ENCODE measurements at regions not wholly inside any gene's neighbourhood (a gene's known extent, or its start where the extent isn't known, plus 50 kb on each side); places are given as distances from the start of the nearest gene placed in this dataset.

- TF ChIP-seq CTCF (IDR thresholded peaks at IDR 0.05; ENCODE audit: low read depth, low read length) = no peak
- DNase-seq (ENCODE audit: low read depth in 2 of 2) = no peak
- H3K4me3 ChIP-seq (replicated peaks in 1 of 2; ENCODE audit: low read depth in 2 of 2, low read length in 2 of 2) = no peak overlapping the region
These were observed 445.9 kb downstream of the CHSY3 start for GRCh38 chr5:130350131-130350530.

DNA sequence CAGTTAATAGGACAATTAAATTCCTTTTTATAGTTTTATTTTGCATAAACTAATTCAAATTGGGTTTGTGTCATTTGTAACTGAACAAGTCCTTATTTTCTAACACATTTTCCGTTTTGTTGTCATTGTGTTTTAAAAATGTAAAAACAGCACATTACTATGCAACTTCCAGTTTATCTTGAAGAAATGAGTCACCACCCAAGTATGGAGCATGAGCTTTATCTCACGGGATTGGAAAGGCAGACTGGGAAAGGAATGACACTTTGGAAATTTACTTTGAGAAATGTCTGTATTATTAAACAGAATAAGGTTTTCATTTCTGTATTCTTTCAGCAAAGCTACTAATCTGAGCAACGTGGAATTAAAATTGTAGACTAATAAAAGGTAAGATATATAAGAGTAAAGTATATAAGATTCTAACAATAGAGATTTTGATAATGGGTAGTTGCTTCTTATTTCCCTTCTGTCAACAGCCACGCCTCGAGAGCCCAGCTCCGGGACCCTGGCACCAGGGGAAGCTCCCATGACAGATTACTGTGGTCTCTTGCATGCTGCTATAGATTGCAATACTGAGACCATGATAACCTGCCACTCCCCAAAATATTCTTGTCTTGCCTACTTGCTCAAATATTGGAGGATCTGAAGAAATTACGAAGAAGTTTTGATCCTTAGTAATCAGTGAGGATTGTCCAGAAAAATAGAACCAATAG is 433.1 kb downstream of the CHSY3 start:
- no peak overlapping the region for H3K4me3 ChIP-seq (replicated peaks in 1 of 2; ENCODE audit: low read depth in 2 of 2, low read length in 2 of 2)
- TF ChIP-seq CTCF (IDR thresholded peaks at IDR 0.05; ENCODE audit: low read depth, low read length) = no peak
- peak; percentile 78 to 84 for DNase-seq (ENCODE audit: low read depth in 2 of 2)

DNA sequence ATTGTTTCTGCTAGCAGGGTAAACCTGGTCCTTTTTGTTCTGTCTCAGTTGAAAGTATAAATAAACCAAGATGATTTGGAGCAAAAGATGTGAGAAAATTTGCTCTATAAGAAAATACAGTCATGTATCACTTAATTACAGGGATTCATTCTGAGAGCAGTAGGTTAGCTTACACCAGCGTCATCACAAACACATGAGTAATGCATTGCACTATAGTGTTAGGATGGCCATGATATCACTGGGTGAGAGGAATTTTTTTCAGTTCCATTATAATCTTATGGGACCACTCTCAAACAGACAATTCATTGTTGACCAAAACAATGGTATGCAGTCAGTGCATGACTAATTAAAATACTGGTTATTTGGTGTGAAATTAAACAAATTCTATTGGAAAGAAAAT is 430.9 kb downstream of the CHSY3 start:
- DNase-seq (ENCODE audit: low read depth in 2 of 2) = peak; percentile 40 to 55
- TF ChIP-seq CTCF (IDR thresholded peaks at IDR 0.05; ENCODE audit: low read depth, low read length) = no peak
- no peak overlapping the region for H3K4me3 ChIP-seq (replicated peaks in 1 of 2; ENCODE audit: low read depth in 2 of 2, low read length in 2 of 2)

- no peak for TF ChIP-seq CTCF (IDR thresholded peaks at IDR 0.05; ENCODE audit: low read depth, low read length)
- H3K4me3 ChIP-seq (replicated peaks in 1 of 2; ENCODE audit: low read depth in 2 of 2, low read length in 2 of 2) = no peak overlapping the region
- DNase-seq (ENCODE audit: low read depth in 2 of 2) = peak; percentile 70 to 85
These were observed 428.8 kb downstream of the CHSY3 start for GRCh38 chr5:130333089-130333488.

GRCh38 chr5:130331332-130331731 is 427.1 kb downstream of the CHSY3 start:
- DNase-seq (ENCODE audit: low read depth in 2 of 2) = no peak
- no peak for TF ChIP-seq CTCF (IDR thresholded peaks at IDR 0.05; ENCODE audit: low read depth, low read length)

DNA sequence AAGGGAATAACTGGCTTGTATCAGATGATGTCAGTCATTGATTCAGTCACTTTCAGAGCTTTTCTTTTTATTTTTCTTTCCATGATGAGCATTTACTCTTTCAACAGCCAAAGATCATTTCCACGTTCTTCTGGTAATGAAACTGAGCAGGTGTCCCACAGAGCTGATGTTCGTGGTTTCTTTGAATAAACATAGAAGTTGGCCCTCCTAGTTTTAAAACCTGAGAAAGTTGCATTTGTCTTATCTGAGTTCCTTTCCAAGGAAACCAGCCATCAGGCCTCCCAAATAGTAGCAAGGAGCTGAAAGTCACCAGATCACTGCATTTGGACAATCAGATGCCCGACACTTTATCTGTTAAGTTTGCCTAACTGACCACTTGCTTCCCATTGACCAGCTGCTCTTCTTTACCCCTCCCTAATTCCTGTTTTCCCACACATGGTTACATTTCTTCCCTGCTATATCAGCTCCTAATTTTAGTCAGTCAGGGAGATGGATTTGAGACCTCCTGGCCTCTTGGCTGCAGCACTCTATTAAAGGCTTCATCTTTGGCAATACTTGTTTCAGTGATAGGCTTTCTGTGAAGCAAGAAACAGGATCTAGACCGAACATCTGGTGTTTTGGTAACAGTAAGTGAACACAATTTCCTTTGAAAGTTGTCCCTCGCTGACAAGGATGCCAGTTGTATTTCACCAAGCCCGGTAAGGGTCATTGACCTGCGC is 420.8 kb downstream of the CHSY3 start:
- H3K4me3 ChIP-seq (replicated peaks in 1 of 2; ENCODE audit: low read depth in 2 of 2, low read length in 2 of 2) = no peak overlapping the region
- peak in 1 of 2 donors; percentile 16 for DNase-seq (ENCODE audit: low read depth in 2 of 2)
- no peak for TF ChIP-seq CTCF (IDR thresholded peaks at IDR 0.05; ENCODE audit: low read depth, low read length)

More at GRCh38 chr5:130331332-130331731, 427.1 kb downstream of the CHSY3 start:
- no peak overlapping the region for H3K4me3 ChIP-seq (replicated peaks in 1 of 2; ENCODE audit: low read depth in 2 of 2, low read length in 2 of 2)

Measured in cardiac fibroblast (primary cell).